ENCODE measurements at regions not wholly inside any gene's neighbourhood (a gene's known extent, or its start where the extent isn't known, plus 50 kb on each side); places are given as distances from the start of the nearest gene placed in this dataset.

DNA sequence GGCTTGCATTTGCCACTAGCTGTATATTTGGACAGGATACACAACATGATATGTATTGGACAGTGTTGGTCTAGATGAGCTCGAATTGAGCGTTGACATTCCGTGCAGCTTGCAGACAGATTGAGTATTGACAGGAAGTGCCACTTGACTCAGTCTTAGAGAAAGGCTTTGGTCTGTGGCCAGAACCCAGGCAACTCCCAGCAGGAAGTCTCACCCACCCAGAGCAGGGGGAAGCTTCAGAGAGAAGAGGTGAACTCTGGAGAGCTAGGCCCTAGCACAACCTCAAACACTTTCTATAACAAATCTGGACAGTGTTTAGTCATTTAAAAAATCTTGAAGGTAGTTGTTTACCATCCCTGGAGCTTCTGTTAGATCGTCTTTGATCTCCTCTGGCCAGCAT is 280.5 kb downstream of the FBXW7 start:
- Histone ChIP-seq H3K36me3 (replicated peaks in 1 of 2; ENCODE audit: control extremely low read depth in 1 of 2, control insufficient read depth in 1 of 2, extremely low read depth in 1 of 2, insufficient read depth in 2 of 2, low read length in 1 of 2) (no peaks in the 10 kb centered on the region), H4K20me1 (ENCODE audit: control insufficient read depth, insufficient read depth, low read length, poor library complexity, severe bottlenecking) (no peaks in the 10 kb centered on the region), H2AFZ (ENCODE audit: insufficient read depth, low read depth, low read length, poor library complexity, severe bottlenecking) (no peak overlapping the region), H3K27ac (ENCODE audit: low read length in 2 of 2) (no peak overlapping the region), H3K79me2 (ENCODE audit: control insufficient read depth, insufficient read depth, low read length) (no peaks in the 10 kb centered on the region), H3K4me3 (ENCODE audit: control extremely low read depth in 1 of 5, extremely low read depth in 1 of 5, insufficient read depth in 1 of 5, low read depth in 2 of 5, low read length in 4 of 5) (no peak overlapping the region), H3K4me2 (replicated peaks; ENCODE audit: low read depth, low read length, poor library complexity, severe bottlenecking) (no peak overlapping the region), H3K9ac (ENCODE audit: low read length) (no peak overlapping the region), H3K27me3 (replicated peaks in 1 of 4; ENCODE audit: control extremely low read depth in 1 of 4, control insufficient read depth in 3 of 4, insufficient read depth in 4 of 4, low read length in 3 of 4) (peaks cover 0 to 4% (median 0%) of the 10 kb centered on the region in 4 experiments), H3K4me1 (ENCODE audit: control insufficient read depth in 2 of 2, insufficient read depth in 2 of 2, low read length in 2 of 2) (peaks cover 0 to 3% of the 10 kb centered on the region in 2 donors), H3K9me3 (ENCODE audit: control extremely low read depth in 1 of 3, control insufficient read depth in 2 of 3, insufficient read depth in 1 of 3, low read length in 2 of 3) (peaks cover 0 to 3% (median 3%) of the 10 kb centered on the region in 3 donors)
- Mint-ChIP-seq H3K9me3 (ENCODE audit: insufficient read depth) (no peaks in the 10 kb centered on the region), H3K27me3 (peaks cover 10% of the 10 kb centered on the region), H3K4me1 (no peaks in the 10 kb centered on the region), H3K27ac (no peak overlapping the region), H3K4me3 (no peak overlapping the region)
- ATAC-seq (ENCODE audit: low read depth) (no peak), DNase-seq (no peak)
- TF ChIP-seq, protein P1, sequence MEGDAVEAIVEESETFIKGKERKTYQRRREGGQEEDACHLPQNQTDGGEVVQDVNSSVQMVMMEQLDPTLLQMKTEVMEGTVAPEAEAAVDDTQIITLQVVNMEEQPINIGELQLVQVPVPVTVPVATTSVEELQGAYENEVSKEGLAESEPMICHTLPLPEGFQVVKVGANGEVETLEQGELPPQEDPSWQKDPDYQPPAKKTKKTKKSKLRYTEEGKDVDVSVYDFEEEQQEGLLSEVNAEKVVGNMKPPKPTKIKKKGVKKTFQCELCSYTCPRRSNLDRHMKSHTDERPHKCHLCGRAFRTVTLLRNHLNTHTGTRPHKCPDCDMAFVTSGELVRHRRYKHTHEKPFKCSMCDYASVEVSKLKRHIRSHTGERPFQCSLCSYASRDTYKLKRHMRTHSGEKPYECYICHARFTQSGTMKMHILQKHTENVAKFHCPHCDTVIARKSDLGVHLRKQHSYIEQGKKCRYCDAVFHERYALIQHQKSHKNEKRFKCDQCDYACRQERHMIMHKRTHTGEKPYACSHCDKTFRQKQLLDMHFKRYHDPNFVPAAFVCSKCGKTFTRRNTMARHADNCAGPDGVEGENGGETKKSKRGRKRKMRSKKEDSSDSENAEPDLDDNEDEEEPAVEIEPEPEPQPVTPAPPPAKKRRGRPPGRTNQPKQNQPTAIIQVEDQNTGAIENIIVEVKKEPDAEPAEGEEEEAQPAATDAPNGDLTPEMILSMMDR (IDR thresholded peaks at IDR 0.05): no peak
- no peak for TF ChIP-seq EZH2 (IDR thresholded peaks at IDR 0.05; ENCODE audit: borderline replicate concordance, insufficient read depth, low read depth, low read length, poor library complexity, severe bottlenecking)
- ChIA-PET POLR2A (no interaction called here), CTCF (no interaction called here)
- WGBS (ENCODE audit: insufficient coverage): 9% methylated on average over 4 of the region's 4 CpGs
- intact Hi-C loops (cut with micrococcal nuclease): no loop called here

GRCh38 chr4:152248347-152248746 is 287.5 kb downstream of the FBXW7 start:
- H3K4me1 ChIP-seq (ENCODE audit: control insufficient read depth in 2 of 2, insufficient read depth in 2 of 2, low read length in 2 of 2): no peaks in the 10 kb centered on the region
- Mint-ChIP-seq H3K4me1 (no peaks in the 10 kb centered on the region), H3K4me3 (no peak overlapping the region), H3K27me3 (peaks cover 13% of the 10 kb centered on the region), H3K9me3 (ENCODE audit: insufficient read depth) (no peaks in the 10 kb centered on the region), H3K27ac (no peak overlapping the region)
- peaks cover 0 to 6% (median 1%) of the 10 kb centered on the region in 4 experiments for H3K27me3 ChIP-seq (replicated peaks in 1 of 4; ENCODE audit: control extremely low read depth in 1 of 4, control insufficient read depth in 3 of 4, insufficient read depth in 4 of 4, low read length in 3 of 4)
- 95% methylated on average over 7 of the region's 9 CpGs for WGBS (ENCODE audit: insufficient coverage)
- H2AFZ ChIP-seq (ENCODE audit: insufficient read depth, low read depth, low read length, poor library complexity, severe bottlenecking): no peak overlapping the region
- ATAC-seq (ENCODE audit: low read depth) (no peak), DNase-seq (no peak)
- no peak for TF ChIP-seq EZH2 (IDR thresholded peaks at IDR 0.05; ENCODE audit: borderline replicate concordance, insufficient read depth, low read depth, low read length, poor library complexity, severe bottlenecking)
- TF ChIP-seq, protein P1 (IDR thresholded peaks at IDR 0.05): no peak
- H3K36me3 ChIP-seq (replicated peaks in 1 of 2; ENCODE audit: control extremely low read depth in 1 of 2, control insufficient read depth in 1 of 2, extremely low read depth in 1 of 2, insufficient read depth in 2 of 2, low read length in 1 of 2): no peaks in the 10 kb centered on the region
- ChIA-PET POLR2A (no interaction called here), CTCF (no interaction called here)
- no peaks in the 10 kb centered on the region for H4K20me1 ChIP-seq (ENCODE audit: control insufficient read depth, insufficient read depth, low read length, poor library complexity, severe bottlenecking)
- intact Hi-C loops (cut with micrococcal nuclease): no loop called here
- H3K79me2 ChIP-seq (ENCODE audit: control insufficient read depth, insufficient read depth, low read length): no peaks in the 10 kb centered on the region
- H3K4me3 ChIP-seq (ENCODE audit: control extremely low read depth in 1 of 5, extremely low read depth in 1 of 5, insufficient read depth in 1 of 5, low read depth in 2 of 5, low read length in 4 of 5): no peak overlapping the region
- no peak overlapping the region for H3K9ac ChIP-seq (ENCODE audit: low read length)
- peaks cover 0 to 3% (median 0%) of the 10 kb centered on the region in 3 donors for H3K9me3 ChIP-seq (ENCODE audit: control extremely low read depth in 1 of 3, control insufficient read depth in 2 of 3, insufficient read depth in 1 of 3, low read length in 2 of 3)
- H3K4me2 ChIP-seq (replicated peaks; ENCODE audit: low read depth, low read length, poor library complexity, severe bottlenecking): no peak overlapping the region
- no peak overlapping the region for H3K27ac ChIP-seq (ENCODE audit: low read length in 2 of 2)

All from B cell (primary cell).